ENCODE measurements at regions not wholly inside any gene's neighbourhood (a gene's known extent, or its start where the extent isn't known, plus 50 kb on each side); places are given as distances from the start of the nearest gene placed in this dataset.

DNA sequence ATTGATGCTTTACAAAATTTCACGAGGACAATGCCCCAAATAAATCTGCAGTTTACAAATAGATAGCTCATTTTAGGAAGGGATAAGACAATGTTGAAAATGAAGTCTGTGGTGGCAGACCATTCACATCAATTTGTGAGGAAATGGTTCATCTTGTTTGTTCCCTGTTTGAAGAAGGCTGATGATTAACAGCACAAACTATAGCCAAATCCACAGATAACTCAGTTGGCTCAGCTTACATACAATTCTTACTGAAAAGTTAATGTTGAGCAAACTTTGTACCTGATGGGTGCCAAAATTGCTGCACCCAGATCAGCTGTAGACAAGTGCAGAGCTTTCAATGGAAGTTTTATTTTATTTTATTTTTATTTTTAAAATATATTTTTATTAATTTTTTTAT lies 763.9 kb downstream of the DOK5 start:
- no peak overlapping the region for H3K27ac ChIP-seq
- DNase-seq (ENCODE audit: low spot score), result no peak
- no peak overlapping the region for H3K4me3 ChIP-seq
- TF ChIP-seq, protein P1, sequence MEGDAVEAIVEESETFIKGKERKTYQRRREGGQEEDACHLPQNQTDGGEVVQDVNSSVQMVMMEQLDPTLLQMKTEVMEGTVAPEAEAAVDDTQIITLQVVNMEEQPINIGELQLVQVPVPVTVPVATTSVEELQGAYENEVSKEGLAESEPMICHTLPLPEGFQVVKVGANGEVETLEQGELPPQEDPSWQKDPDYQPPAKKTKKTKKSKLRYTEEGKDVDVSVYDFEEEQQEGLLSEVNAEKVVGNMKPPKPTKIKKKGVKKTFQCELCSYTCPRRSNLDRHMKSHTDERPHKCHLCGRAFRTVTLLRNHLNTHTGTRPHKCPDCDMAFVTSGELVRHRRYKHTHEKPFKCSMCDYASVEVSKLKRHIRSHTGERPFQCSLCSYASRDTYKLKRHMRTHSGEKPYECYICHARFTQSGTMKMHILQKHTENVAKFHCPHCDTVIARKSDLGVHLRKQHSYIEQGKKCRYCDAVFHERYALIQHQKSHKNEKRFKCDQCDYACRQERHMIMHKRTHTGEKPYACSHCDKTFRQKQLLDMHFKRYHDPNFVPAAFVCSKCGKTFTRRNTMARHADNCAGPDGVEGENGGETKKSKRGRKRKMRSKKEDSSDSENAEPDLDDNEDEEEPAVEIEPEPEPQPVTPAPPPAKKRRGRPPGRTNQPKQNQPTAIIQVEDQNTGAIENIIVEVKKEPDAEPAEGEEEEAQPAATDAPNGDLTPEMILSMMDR (IDR thresholded peaks at IDR 0.05), result no peak

DNA sequence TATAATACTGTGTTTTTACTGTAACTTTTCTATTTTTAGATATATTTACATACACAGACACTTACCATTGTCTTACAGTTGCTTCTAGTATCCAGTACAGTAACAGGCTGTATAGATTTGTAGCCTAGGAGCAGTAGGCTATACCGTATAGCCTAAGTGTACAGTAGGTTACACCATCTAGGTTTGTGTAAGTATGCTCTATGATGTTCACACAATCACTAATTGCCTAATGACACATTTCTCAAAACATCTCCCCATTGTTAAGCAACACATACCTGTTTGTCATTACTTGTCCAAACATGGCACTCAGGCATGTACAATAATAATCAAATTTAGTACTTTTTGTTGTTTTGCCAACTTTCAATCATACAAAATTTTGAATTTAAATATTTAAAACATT lies 757.3 kb downstream of the DOK5 start:
- no peak for DNase-seq (ENCODE audit: low spot score)
- TF ChIP-seq, protein P1 (IDR thresholded peaks at IDR 0.05), result no peak
- Histone ChIP-seq H3K4me3 (no peak overlapping the region), H3K27ac (no peak overlapping the region)

DNA sequence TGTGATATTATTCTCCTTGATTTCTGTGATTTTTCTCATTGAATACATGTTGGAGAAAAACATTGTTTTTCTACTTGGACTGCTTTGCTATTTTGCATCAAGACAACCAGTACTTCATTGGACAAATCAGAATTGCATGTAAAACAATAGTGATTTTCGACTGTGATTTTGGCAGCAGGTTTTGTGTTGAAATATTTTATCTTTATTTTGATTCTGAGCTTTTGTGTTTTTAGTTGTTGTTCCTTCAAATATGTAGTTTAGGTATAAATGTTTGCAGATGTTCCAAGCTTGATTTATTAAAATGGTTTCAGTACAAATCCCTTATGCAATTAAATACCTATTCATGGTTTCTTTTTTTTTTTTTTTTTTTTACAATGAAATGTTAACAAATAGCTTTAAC lies 754.1 kb downstream of the DOK5 start:
- no peak overlapping the region for H3K4me3 ChIP-seq
- TF ChIP-seq, protein P1 (IDR thresholded peaks at IDR 0.05), result no peak
- H3K27ac ChIP-seq, result no peak overlapping the region
- DNase-seq (ENCODE audit: low spot score), result no peak

DNA sequence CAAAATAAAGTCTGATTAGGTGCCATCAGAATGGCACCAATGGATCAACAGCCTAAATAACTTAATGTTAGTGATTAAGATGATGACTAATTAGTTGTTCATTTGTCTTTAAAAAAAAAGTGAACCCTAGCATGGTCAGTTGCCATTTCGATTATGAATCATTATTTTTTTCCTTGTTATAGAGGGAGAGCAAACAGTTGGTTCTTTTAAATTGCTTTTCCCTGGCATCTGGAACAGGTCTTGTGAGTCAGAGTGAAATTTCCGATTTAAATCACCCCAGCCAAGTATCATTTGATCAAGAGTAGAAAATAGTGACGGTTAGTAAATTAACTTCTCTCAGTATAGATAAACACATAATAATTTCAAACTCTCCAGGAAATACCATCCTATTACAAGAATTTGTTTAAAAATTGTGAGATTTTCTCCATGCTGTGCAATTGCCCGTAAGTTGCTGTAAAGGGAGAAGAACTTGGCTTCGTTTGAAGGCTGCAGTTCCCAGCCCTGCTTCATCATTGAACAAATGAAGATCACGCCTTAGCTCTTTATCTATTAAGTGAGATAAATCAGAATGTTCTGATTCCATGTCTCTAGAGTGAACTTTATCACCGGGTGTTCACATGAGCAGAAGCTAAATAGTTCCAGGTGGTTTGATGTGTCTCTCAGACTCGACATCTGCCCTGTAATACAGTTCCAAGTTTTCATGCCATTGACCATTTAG lies 741.3 kb downstream of the DOK5 start:
- no peak for DNase-seq (ENCODE audit: low spot score)
- Histone ChIP-seq H3K27ac (no peak overlapping the region), H3K4me3 (no peak overlapping the region)
- TF ChIP-seq, protein P1 (IDR thresholded peaks at IDR 0.05), result no peak

DNA sequence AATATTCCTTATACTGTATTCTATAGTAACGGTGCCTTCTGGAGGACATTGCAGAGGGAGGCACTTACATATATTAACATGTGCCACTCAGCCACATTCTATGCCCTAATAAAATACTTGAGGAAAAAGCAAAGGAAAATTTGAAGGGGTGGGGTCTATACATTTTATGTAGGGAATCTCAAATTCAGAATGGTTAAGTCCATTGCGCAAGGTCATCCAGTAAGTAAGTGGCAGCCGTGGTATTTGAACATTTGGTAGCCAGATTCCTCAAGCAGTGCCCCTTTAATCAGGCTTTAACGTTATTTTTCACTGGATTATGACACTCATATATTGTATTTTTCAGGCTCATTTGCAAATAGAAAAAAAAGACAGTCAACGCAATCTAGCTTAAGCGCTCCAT lies 738.3 kb downstream of the DOK5 start:
- Histone ChIP-seq H3K4me3 (no peak overlapping the region), H3K27ac (no peak overlapping the region)
- TF ChIP-seq, protein P1 (IDR thresholded peaks at IDR 0.05), result no peak
- DNase-seq (ENCODE audit: low spot score), result no peak

DNA sequence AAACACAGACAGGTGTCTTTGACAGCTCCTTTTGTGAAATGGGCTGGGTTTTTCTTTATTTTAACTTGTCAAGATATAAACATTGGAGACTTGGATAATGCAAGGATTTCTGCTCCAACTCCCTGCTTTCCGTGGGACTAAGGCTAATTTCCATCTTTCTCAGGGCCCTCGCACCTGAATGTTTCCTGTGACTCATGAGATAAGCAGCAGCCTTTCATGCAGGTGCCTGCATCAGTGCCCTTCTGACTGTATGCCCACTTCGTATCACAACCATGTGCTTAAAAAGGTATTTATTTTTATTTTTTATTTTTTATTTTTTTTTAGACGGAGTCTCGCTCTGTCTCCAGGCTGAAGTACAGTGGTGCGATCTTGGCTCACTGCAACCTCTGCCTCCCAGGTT lies 736.1 kb downstream of the DOK5 start:
- DNase-seq (ENCODE audit: low spot score), result no peak
- Histone ChIP-seq H3K27ac (no peak overlapping the region), H3K4me3 (no peak overlapping the region)
- TF ChIP-seq, protein P1 (IDR thresholded peaks at IDR 0.05), result no peak

DNA sequence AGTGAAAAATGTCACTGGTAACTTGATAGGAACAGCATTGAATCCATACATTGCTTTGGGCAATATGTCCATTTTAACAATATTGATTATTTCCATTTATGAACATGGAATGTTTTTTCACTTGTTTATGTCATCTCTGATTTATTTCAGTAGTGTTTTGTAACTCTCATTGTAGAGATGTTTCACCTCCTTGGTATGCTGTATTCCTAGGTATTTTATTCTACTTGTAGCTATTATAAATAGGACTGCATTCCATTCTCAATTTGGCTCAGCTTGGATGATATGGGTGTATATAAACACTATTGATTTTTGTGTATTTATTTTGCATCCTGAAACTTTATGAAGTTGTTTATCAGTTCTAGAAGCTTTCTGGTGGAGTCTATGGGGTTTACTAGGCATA lies 730.3 kb downstream of the DOK5 start:
- no peak overlapping the region for H3K4me3 ChIP-seq
- H3K27ac ChIP-seq, result no peak overlapping the region
- no peak for DNase-seq (ENCODE audit: low spot score)
- TF ChIP-seq, protein P1 (IDR thresholded peaks at IDR 0.05), result no peak
